HepG2 (cell line): ENCODE measurements at regions not wholly inside any gene's neighbourhood (a gene's known extent, or its start where the extent isn't known, plus 50 kb on each side); places are given as distances from the start of the nearest gene placed in this dataset.
A peak's percentile ranks its signal among the peaks of the same experiment; 100 is the strongest.

Experiments used
- ATAC-seq: fragments of 200-7000 bp; cut with Tn5 transposase; 3 replicates; pipeline ENCODE4 v1.9.1; 2020; ENCODE audit warnings: mild to moderate bottlenecking, moderate library complexity
- BruUV-seq: library from RNA; stranded (reverse); fragments of 400-500 nt; replicated peaks from 2 replicates; lab custom pipeline; 2021; lab: Mats Ljungman, UMichigan
- CTCF ChIA-PET: fragments of 300-600 bp; formaldehyde crosslinking; extraction: SDS; loops from one replicate; lab custom pipeline; 2021; ENCODE audit warnings: low total read pairs, inconsistent platforms, low intra/inter-chr PET ratio; lab: Yijun Ruan, JAX
- POLR2A ChIA-PET: fragments of 350-600 bp; sonication (Branson Sonifier 250); formaldehyde crosslinking; loops from one replicate; lab custom pipeline; 2020; ENCODE audit warnings: antibody characterized with exemption, inconsistent platforms; lab: Yijun Ruan, JAX
- DNase-seq: peaks from one replicate; pipeline ENCODE4 v3.0.0-alpha.2; 2015; ENCODE audit warnings: low spot score
- FAIRE-seq: peaks from 3 replicates; lab custom pipeline; 2011; peaks lifted over from hg19 to GRCh38; lab: Jason Lieb, UNC
- H2AFZ ChIP-seq: one replicate; pipeline ENCODE4 v1.6.1; 2011; ENCODE audit warnings: low read length, inconsistent platforms
- H3K27ac ChIP-seq: fragments of 300-600 bp; 3 replicates; pipeline ENCODE4 v1.8.0; 2011; ENCODE audit warnings: mixed run types, mild to moderate bottlenecking, mixed read lengths, low read length, inconsistent platforms; ENCODE audit not compliant: insufficient read depth; ENCODE audit errors: extremely low read length
- H3K27me3 ChIP-seq, 2 experiments: fragments of 200-600 bp in 1 of 2; 2 replicates in 1 of 2; 3 replicates in 1 of 2; pipeline versions ENCODE4 v1.6.0 to v1.8.0; 2011; ENCODE audit warnings: low read length in 2 of 2, mild to moderate bottlenecking in 2 of 2, moderate library complexity in 2 of 2, inconsistent platforms in 1 of 2; ENCODE audit not compliant: insufficient read depth in 2 of 2, control insufficient read depth in 1 of 2
- H3K36me3 ChIP-seq, 2 experiments: fragments of 200-600 bp in 1 of 2; replicated peaks in 1 of 2; 2 replicates in 1 of 2; 3 replicates in 1 of 2; pipeline versions ENCODE4 v1.5.1 to v1.8.0; 2011; ENCODE audit warnings: low read length in 2 of 2, inconsistent platforms in 1 of 2; ENCODE audit not compliant: insufficient read depth in 2 of 2, control insufficient read depth in 1 of 2
- H3K4me1 ChIP-seq: 2 replicates; pipeline ENCODE4 v1.5.1; 2012; ENCODE audit warnings: low read length, inconsistent platforms; ENCODE audit not compliant: insufficient read depth
- H3K4me2 ChIP-seq: 2 replicates; pipeline ENCODE4 v1.6.0; 2011; ENCODE audit warnings: low read depth, low read length, inconsistent platforms
- H3K4me3 ChIP-seq, 3 experiments: fragments of 200-600 bp in 1 of 3; sonication (generic), shearing (Covaris generic) in 1 of 3; replicated peaks in 1 of 3; 2 replicates each; pipeline ENCODE4 v1.5.1; 2011 to 2016; ENCODE audit warnings: low read length in 3 of 3, inconsistent platforms in 2 of 3, low read depth in 2 of 3, mild to moderate bottlenecking in 2 of 3, control low read depth in 1 of 3, mixed read lengths in 1 of 3; ENCODE audit not compliant: insufficient read depth in 1 of 3
- H3K79me2 ChIP-seq: one replicate; pipeline ENCODE4 v1.6.1; 2011; ENCODE audit warnings: low read length, inconsistent platforms; ENCODE audit not compliant: insufficient read depth
- H3K9ac ChIP-seq: 2 replicates; pipeline ENCODE4 v1.6.0; 2011; ENCODE audit warnings: mild to moderate bottlenecking, low read depth, low read length, inconsistent platforms; ENCODE audit not compliant: insufficient read depth
- H3K9me3 ChIP-seq: 2 replicates; pipeline ENCODE4 v1.5.1; 2012; ENCODE audit warnings: mild to moderate bottlenecking, low read length
- H4K20me1 ChIP-seq: 2 replicates; pipeline ENCODE4 v1.6.0; 2011; ENCODE audit warnings: inconsistent platforms, mild to moderate bottlenecking, low read length, moderate library complexity; ENCODE audit not compliant: insufficient read depth
- ARNT ChIP-seq: fragments of 450-650 bp; IDR thresholded peaks from 2 replicates; pipeline ENCODE4 v1.6.1; 2017
- MTA1 ChIP-seq: sonication (generic); formaldehyde crosslinking; IDR thresholded peaks from 2 replicates; pipeline ENCODE4 v1.4.0; 2020; ENCODE audit warnings: missing genetic modification reagents, mild to moderate bottlenecking, borderline replicate concordance
- MTF2 ChIP-seq: sonication (generic); formaldehyde crosslinking; IDR thresholded peaks from 2 replicates; pipeline ENCODE4 v1.5.0; 2020; ENCODE audit warnings: missing genetic modification reagents, borderline replicate concordance
- NPAS2 ChIP-seq: sonication (generic); formaldehyde crosslinking; IDR thresholded peaks from 2 replicates; pipeline ENCODE4 v1.8.0; 2022; ENCODE audit warnings: mild to moderate bottlenecking, missing genetic modification reagents, borderline replicate concordance
- RAD21 ChIP-seq: fragments of 450-650 bp; formaldehyde crosslinking; IDR thresholded peaks from 2 replicates; pipeline ENCODE4 v1.5.0; 2020; ENCODE audit warnings: mild to moderate bottlenecking
- RXRB ChIP-seq: IDR thresholded peaks from 2 replicates; pipeline ENCODE4 v1.6.1; 2016; ENCODE audit warnings: borderline replicate concordance, missing genetic modification reagents, missing compliant biosample characterization
- SRSF4 ChIP-seq: fragments of 200-400 bp; formaldehyde crosslinking; IDR thresholded peaks from one replicate; pipeline ENCODE4 v1.6.1; 2018; ENCODE audit warnings: mild to moderate bottlenecking, low read depth, low read length, moderate library complexity; ENCODE audit not compliant: poor library complexity, severe bottlenecking
- SRSF9 ChIP-seq: fragments of 200-400 bp; formaldehyde crosslinking; IDR thresholded peaks from 2 replicates; pipeline ENCODE4 v1.6.1; 2018; ENCODE audit warnings: borderline replicate concordance, mild to moderate bottlenecking, low read depth, low read length; ENCODE audit not compliant: insufficient read depth, poor library complexity, severe bottlenecking
- STAG1 ChIP-seq: sonication (generic); formaldehyde crosslinking; IDR thresholded peaks from 2 replicates; pipeline ENCODE4 v1.4.0; 2020; ENCODE audit warnings: missing genetic modification reagents
- STAT5B ChIP-seq: sonication (generic); formaldehyde crosslinking; IDR thresholded peaks from 2 replicates; pipeline ENCODE4 v1.4.0; 2020; ENCODE audit warnings: missing genetic modification reagents
- ZNF343 ChIP-seq: sonication (generic); formaldehyde crosslinking; IDR thresholded peaks from 2 replicates; pipeline ENCODE4 v1.4.0; 2020; ENCODE audit warnings: mild to moderate bottlenecking, missing genetic modification reagents
- ZNF563 ChIP-seq: sonication (generic); formaldehyde crosslinking; IDR thresholded peaks from 2 replicates; pipeline ENCODE4 v1.8.0; 2022; ENCODE audit warnings: mild to moderate bottlenecking, moderate library complexity, missing genetic modification reagents
- ZNF749 ChIP-seq: sonication (generic); formaldehyde crosslinking; IDR thresholded peaks from 2 replicates; pipeline ENCODE4 v1.8.0; 2022; ENCODE audit warnings: mild to moderate bottlenecking, missing genetic modification reagents, moderate library complexity, borderline replicate concordance
- ZNF776 ChIP-seq: sonication (generic); formaldehyde crosslinking; IDR thresholded peaks from 2 replicates; pipeline ENCODE4 v1.4.0; 2020; ENCODE audit warnings: mild to moderate bottlenecking, missing genetic modification reagents
- ZNF781 ChIP-seq: sonication (generic); formaldehyde crosslinking; IDR thresholded peaks from 2 replicates; pipeline ENCODE4 v1.5.1; 2020; ENCODE audit warnings: borderline replicate concordance, mild to moderate bottlenecking, missing genetic modification reagents; ENCODE audit errors: not compliant biosample characterization
- ZSCAN22 ChIP-seq: sonication (generic); formaldehyde crosslinking; IDR thresholded peaks from 2 replicates; pipeline ENCODE4 v1.4.0; 2020; ENCODE audit warnings: mild to moderate bottlenecking, missing genetic modification reagents
- WGBS: methylation state at CpG from one replicate; pipeline ENCODE4 v1.1.6; 2017; ENCODE audit warnings: low lambda C conversion rate; 5-methylcytosine and 5-hydroxymethylcytosine counted together
- in situ Hi-C: cut with HindIII; loops from 2 replicates; pipeline ENCODE4 v1.10.0; 2017; ENCODE audit warnings: low pct_unique_long_range_greater_than_20kb; ENCODE audit not compliant: extremely low pct_ligation_motif_present
- intact Hi-C: fragments of 100-400 bp; cut with micrococcal nuclease; formaldehyde crosslinking; loops from one replicate; pipeline ENCODE4 v1.10.0; 2022; ENCODE audit not compliant: unreplicated experiment
- TF ChIP-seq, protein P1 (sequence below): sonication (generic); formaldehyde crosslinking; IDR thresholded peaks from 2 replicates; pipeline ENCODE4 v1.4.0; 2020; ENCODE audit warnings: missing genetic modification reagents, borderline replicate concordance

DNA sequence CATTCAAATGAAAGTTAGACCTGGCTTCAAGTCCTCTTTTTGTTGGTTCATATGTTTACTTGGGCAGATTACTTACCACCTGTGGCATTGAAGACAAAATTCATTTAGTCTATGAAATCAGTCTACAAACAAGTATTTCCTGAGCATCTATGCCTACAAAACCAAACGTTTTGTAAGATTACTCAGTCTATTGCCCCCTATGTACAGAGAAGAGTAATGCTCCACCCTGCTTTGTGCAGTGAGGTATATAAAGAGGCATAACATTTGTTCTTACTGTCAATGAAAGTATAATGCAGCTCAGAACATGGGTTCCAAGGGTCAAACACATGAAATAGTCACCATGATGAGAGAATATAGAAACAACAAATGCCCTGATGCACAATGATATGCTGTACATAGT is 580.7 kb downstream of the KIF4B start:
- ATAC-seq (no peak), DNase-seq (no peak), FAIRE-seq (no peak)
- no peaks in the 10 kb centered on the region for H3K79me2 ChIP-seq
- H3K36me3 ChIP-seq = no peaks in the 10 kb centered on the region
- H3K27ac ChIP-seq = no peak overlapping the region
- no peak overlapping the region for H3K4me2 ChIP-seq
- ChIA-PET POLR2A (no interaction called here), CTCF (no interaction called here)
- in situ Hi-C loops = no loop called here
- no peaks in the 10 kb centered on the region for H3K4me1 ChIP-seq
- intact Hi-C loops = no loop called here
- 5% methylated on average over 1 of the region's 1 CpG for WGBS
- H3K9ac ChIP-seq = no peak overlapping the region
- H3K9me3 ChIP-seq = no peaks in the 10 kb centered on the region
- H3K27me3 ChIP-seq = no peaks in the 10 kb centered on the region
- H3K4me3 ChIP-seq = no peak overlapping the region
- no peaks in the 10 kb centered on the region for H4K20me1 ChIP-seq
- BruUV-seq = no TSS peak
- TF ChIP-seq ZNF563 (CRISPR knock-in tag) (no peak), RXRB (CRISPR knock-in tag) (no peak), MTA1 (CRISPR knock-in tag) (no peak), STAG1 (CRISPR knock-in tag) (peak; percentile 10; the same call in 1 of the 2 replicates)
- H2AFZ ChIP-seq = no peak overlapping the region

DNA sequence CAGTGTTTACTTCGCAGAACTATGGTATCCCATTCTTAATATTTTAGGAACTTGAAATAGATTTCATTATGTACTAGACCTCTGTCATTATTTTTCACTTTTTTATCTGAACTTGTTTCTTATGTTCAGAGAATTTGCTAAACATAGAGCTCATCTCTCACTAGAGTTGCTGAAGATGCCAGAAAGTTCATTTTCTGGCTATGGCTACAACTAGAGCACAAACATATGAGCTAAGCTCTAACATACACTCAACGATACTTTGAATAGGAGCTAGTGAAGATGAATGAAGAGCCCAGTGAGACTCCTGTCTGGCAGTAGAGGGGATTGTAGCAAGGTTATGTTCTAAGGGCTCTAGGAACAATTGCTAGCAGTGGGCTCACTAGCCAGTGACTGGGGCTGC is 582.2 kb downstream of the KIF4B start:
- H3K9ac ChIP-seq = no peak overlapping the region
- no peaks in the 10 kb centered on the region for H3K27me3 ChIP-seq
- no peak for ATAC-seq
- no peaks in the 10 kb centered on the region for H4K20me1 ChIP-seq
- WGBS = 2% methylated on average over 2 of the region's 2 CpGs
- H2AFZ ChIP-seq = no peak overlapping the region
- in situ Hi-C loops = no loop called here
- H3K9me3 ChIP-seq = no peaks in the 10 kb centered on the region
- H3K36me3 ChIP-seq = no peaks in the 10 kb centered on the region
- no peak overlapping the region for H3K4me3 ChIP-seq
- intact Hi-C loops = no loop called here
- ChIA-PET CTCF (no interaction called here), POLR2A (no interaction called here)
- H3K4me1 ChIP-seq = no peaks in the 10 kb centered on the region
- no peak for DNase-seq
- no peak overlapping the region for H3K27ac ChIP-seq
- no peak for FAIRE-seq
- no peaks in the 10 kb centered on the region for H3K79me2 ChIP-seq
- H3K4me2 ChIP-seq = no peak overlapping the region
- no TSS peak for BruUV-seq
- TF ChIP-seq ARNT (no peak), ZNF343 (CRISPR knock-in tag) (no peak), ZSCAN22 (CRISPR knock-in tag) (no peak), MTF2 (CRISPR knock-in tag) (no peak), NPAS2 (CRISPR knock-in tag) (no peak), ZNF749 (CRISPR knock-in tag) (no peak), STAT5B (CRISPR knock-in tag) (no peak), ZNF776 (no peak), SRSF4 (no peak), ZNF781 (CRISPR knock-in tag) (no peak), SRSF9 (no peak), RAD21 (CRISPR knock-in tag) (no peak)
- TF ChIP-seq, protein P1, sequence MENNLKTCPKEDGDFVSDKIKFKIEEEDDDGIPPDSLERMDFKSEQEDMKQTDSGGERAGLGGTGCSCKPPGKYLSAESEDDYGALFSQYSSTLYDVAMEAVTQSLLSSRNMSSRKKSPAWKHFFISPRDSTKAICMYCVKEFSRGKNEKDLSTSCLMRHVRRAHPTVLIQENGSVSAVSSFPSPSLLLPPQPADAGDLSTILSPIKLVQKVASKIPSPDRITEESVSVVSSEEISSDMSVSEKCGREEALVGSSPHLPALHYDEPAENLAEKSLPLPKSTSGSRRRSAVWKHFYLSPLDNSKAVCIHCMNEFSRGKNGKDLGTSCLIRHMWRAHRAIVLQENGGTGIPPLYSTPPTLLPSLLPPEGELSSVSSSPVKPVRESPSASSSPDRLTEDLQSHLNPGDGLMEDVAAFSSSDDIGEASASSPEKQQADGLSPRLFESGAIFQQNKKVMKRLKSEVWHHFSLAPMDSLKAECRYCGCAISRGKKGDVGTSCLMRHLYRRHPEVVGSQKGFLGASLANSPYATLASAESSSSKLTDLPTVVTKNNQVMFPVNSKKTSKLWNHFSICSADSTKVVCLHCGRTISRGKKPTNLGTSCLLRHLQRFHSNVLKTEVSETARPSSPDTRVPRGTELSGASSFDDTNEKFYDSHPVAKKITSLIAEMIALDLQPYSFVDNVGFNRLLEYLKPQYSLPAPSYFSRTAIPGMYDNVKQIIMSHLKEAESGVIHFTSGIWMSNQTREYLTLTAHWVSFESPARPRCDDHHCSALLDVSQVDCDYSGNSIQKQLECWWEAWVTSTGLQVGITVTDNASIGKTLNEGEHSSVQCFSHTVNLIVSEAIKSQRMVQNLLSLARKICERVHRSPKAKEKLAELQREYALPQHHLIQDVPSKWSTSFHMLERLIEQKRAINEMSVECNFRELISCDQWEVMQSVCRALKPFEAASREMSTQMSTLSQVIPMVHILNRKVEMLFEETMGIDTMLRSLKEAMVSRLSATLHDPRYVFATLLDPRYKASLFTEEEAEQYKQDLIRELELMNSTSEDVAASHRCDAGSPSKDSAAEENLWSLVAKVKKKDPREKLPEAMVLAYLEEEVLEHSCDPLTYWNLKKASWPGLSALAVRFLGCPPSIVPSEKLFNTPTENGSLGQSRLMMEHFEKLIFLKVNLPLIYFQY (CRISPR knock-in tag) = no peak
